ENCODE measurements at regions not wholly inside any gene's neighbourhood (a gene's known extent, or its start where the extent isn't known, plus 50 kb on each side); places are given as distances from the start of the nearest gene placed in this dataset.
"Not testable (repeated sequence)": the region's sequence is repeated elsewhere in the genome, so short reads cannot be mapped to it uniquely, and the experiment has no call there.

DNA sequence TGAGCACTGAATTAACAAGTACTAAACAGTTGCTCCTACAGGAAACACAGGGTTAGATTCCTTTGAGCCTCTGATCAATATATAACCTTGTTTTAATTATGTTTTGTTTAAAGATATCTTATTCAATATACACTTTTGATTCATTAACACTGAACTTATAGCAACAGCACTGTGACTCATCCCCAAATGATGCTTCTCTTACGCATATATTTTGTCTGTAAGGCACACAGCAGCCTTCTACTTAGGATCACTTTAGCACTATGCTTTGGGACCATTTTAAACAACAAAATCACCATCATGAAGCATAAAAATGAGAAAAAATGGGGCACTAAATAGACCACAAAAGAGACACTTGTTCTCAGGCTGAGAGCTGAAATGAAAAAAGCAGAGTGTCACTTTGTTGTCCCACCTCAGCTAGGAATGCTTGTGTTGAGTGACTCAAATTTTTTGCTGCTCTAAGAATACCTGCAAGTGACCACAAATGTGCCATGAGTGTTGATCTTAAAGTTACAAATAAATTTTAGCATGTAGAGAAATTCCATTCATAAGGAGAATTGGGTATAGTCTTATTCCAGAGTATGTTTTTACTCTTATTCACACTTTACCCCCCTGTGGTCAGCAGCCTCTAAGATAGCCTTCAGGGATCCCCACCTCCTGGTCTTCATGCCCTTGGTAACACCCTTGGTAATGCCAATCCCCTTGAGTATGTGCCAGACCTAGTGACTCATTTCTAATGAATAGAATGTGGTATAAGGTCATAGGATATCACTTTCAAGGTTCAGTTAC is 252.7 kb upstream of the IL12B start:
- no peak for TF ChIP-seq CTCF (IDR thresholded peaks at IDR 0.05; ENCODE audit: insufficient read depth, low read depth, low read length, missing control alignments)
- DNase-seq (ENCODE audit: low read depth), result peak; percentile 86
- no peak overlapping the region for H3K4me3 ChIP-seq (ENCODE audit: low read length)

GRCh38 chr5:159586921-159587320 is 256.6 kb upstream of the IL12B start:
- TF ChIP-seq CTCF (IDR thresholded peaks at IDR 0.05; ENCODE audit: insufficient read depth, low read depth, low read length, missing control alignments), result no peak
- no peak overlapping the region for H3K4me3 ChIP-seq (ENCODE audit: low read length)
- DNase-seq (ENCODE audit: low read depth), result no peak

DNA sequence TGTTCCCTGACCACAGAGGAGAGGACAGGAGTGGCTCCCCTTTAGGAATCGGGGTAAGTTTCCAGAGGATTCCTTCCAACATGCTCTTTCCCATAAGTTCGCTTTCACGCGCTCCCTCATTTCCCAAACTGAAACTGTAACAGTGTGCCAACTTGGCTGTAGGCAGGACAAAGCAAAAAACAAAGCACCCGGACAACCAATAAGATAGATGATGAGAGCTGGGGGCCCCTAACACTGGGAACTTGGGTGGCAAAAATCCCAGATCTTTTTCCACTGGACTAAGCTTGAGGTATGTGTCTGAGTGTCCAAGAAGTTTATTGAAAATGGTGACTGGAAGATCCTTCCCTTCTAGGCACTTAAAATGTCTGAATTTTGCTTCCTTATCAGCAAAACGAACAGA is 258.7 kb upstream of the IL12B start:
- DNase-seq (ENCODE audit: low read depth), result no peak
- H3K4me3 ChIP-seq (ENCODE audit: low read length), result no peak overlapping the region
- no peak for TF ChIP-seq CTCF (IDR thresholded peaks at IDR 0.05; ENCODE audit: insufficient read depth, low read depth, low read length, missing control alignments)

GRCh38 chr5:159593518-159594073 is 263.3 kb upstream of the IL12B start:
- TF ChIP-seq CTCF (IDR thresholded peaks at IDR 0.05; ENCODE audit: insufficient read depth, low read depth, low read length, missing control alignments), result no peak
- no peak for DNase-seq (ENCODE audit: low read depth)
- H3K4me3 ChIP-seq (ENCODE audit: low read length), result no peak overlapping the region

DNA sequence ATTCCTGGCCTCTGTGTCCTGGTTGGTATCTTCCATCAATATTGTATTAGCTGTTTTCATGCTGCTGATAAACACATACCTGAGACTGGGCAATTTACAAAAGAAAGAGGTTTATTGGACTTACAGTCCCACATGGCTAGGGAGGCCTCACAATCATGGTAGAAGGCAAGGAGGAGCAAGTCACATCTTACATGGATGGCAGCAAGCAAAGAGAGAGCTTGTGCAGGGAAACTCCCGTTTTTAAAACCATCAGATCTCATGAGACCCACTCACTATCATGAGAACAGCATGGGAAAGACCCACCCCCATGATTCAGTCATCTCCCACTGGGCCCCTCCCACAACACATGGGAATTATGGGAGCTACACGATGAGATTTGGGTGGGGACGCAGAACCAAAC is 265.3 kb upstream of the IL12B start:
- DNase-seq (ENCODE audit: low read depth); H3K4me3 ChIP-seq (ENCODE audit: low read length): not testable (repeated sequence)

- H3K4me3 ChIP-seq (ENCODE audit: low read length), result no peak overlapping the region
- no peak for DNase-seq (ENCODE audit: low read depth)
- TF ChIP-seq CTCF (IDR thresholded peaks at IDR 0.05; ENCODE audit: insufficient read depth, low read depth, low read length, missing control alignments), result no peak
Observed at GRCh38 chr5:159601216-159601615, 270.9 kb upstream of the IL12B start.

DNA sequence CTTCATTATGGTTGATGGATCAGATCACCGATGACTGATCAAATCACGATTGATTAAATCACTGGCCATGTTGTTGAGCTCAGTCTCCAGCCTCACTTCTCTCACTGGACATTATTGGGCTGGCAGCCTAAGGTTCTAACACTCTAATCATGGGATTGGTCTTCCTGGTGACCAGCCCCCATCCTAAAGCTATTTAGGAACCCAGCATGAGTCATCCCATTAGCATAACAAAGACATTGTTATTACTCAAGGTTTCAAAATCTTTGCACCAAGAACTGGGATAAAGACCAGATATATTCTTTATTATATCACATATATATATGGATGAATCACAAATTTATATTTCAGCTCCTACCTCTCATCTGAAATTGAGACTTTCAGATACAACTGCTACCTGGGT is 272.1 kb upstream of the IL12B start:
- H3K4me3 ChIP-seq (ENCODE audit: low read length), result no peak overlapping the region
- no peak for TF ChIP-seq CTCF (IDR thresholded peaks at IDR 0.05; ENCODE audit: insufficient read depth, low read depth, low read length, missing control alignments)
- peak; percentile 31 for DNase-seq (ENCODE audit: low read depth)
